Cardiac muscle cell (in vitro differentiated cells and primary cell): ENCODE measurements at regions not wholly inside any gene's neighbourhood (a gene's known extent, or its start where the extent isn't known, plus 50 kb on each side); places are given as distances from the start of the nearest gene placed in this dataset.

Source experiments
- DNase-seq, 2 donors: peaks; one replicate each; pipeline versions ENCODE4 v3.0.0 to v3.0.0-alpha.2; 2010 to 2017; ENCODE audit warnings: low read depth in 1 of 2, low spot score in 1 of 2
- H3K27ac ChIP-seq: fragments of 200-600 bp; sonication (generic); 2 replicates; pipeline ENCODE4 v1.5.1; 2016
- H3K27me3 ChIP-seq: fragments of 200-600 bp; sonication (generic); 2 replicates; pipeline ENCODE4 v1.6.0; 2016; ENCODE audit warnings: control low read depth
- H3K36me3 ChIP-seq: fragments of 200-600 bp; sonication (generic); 2 replicates; pipeline ENCODE4 v1.5.1; 2016; ENCODE audit warnings: control low read depth
- H3K4me1 ChIP-seq: fragments of 200-600 bp; sonication (generic); 2 replicates; pipeline ENCODE4 v1.8.1; 2017; ENCODE audit warnings: low read depth, mild to moderate bottlenecking, mixed run types
- H3K4me3 ChIP-seq: fragments of 200-600 bp; sonication (generic); 2 replicates; pipeline ENCODE4 v1.5.1; 2016; ENCODE audit warnings: mild to moderate bottlenecking
- H3K9me3 ChIP-seq: fragments of 200-600 bp; sonication (generic); 2 replicates; pipeline ENCODE4 v1.5.1; 2017; ENCODE audit warnings: low read depth, mild to moderate bottlenecking, control low read depth
- TF ChIP-seq, protein P1 (sequence below): IDR thresholded peaks from 2 replicates; pipeline ENCODE4 v1.5.1; 2012; ENCODE audit warnings: low read depth, mild to moderate bottlenecking, low read length

- Histone ChIP-seq H3K27me3 (no peaks in the 10 kb centered on the region), H3K4me1 (no peaks in the 10 kb centered on the region), H3K4me3 (no peak overlapping the region), H3K9me3 (no peaks in the 10 kb centered on the region), H3K36me3 (no peaks in the 10 kb centered on the region), H3K27ac (no peak overlapping the region)
- no peak for DNase-seq
- TF ChIP-seq, protein P1, sequence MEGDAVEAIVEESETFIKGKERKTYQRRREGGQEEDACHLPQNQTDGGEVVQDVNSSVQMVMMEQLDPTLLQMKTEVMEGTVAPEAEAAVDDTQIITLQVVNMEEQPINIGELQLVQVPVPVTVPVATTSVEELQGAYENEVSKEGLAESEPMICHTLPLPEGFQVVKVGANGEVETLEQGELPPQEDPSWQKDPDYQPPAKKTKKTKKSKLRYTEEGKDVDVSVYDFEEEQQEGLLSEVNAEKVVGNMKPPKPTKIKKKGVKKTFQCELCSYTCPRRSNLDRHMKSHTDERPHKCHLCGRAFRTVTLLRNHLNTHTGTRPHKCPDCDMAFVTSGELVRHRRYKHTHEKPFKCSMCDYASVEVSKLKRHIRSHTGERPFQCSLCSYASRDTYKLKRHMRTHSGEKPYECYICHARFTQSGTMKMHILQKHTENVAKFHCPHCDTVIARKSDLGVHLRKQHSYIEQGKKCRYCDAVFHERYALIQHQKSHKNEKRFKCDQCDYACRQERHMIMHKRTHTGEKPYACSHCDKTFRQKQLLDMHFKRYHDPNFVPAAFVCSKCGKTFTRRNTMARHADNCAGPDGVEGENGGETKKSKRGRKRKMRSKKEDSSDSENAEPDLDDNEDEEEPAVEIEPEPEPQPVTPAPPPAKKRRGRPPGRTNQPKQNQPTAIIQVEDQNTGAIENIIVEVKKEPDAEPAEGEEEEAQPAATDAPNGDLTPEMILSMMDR = no peak
Measured at GRCh38 chr18:77872166-77872565, 622.5 kb downstream of the GALR1 start.

- no peaks in the 10 kb centered on the region for H3K9me3 ChIP-seq
- no peak overlapping the region for H3K27ac ChIP-seq
- H3K4me3 ChIP-seq = no peak overlapping the region
- no peaks in the 10 kb centered on the region for H3K27me3 ChIP-seq
- H3K36me3 ChIP-seq = no peaks in the 10 kb centered on the region
- no peak for DNase-seq
- TF ChIP-seq, protein P1 = no peak
- no peaks in the 10 kb centered on the region for H3K4me1 ChIP-seq
Measured at GRCh38 chr18:77876319-77876865, 626.7 kb downstream of the GALR1 start.

DNA sequence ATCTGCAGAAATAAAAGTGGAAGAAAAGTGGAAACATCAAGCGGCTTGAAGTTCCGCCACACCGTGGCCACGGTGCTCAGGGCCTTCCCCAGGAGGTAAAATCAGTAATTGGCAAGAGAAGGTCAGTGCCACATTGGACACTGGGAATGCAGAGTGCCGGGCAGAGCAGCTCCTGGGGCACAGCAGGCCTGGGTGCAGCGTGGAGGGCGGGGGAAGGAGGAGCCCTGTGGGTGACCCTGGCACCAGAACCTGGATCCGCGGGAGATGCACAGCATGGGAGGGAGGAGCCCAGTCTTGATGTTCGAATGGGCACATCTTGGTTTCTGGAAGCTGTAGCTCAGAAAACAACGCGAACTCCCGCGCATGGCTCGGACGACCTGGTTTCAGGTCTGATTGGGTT lies 630.2 kb downstream of the GALR1 start:
- no peak overlapping the region for H3K27ac ChIP-seq
- H3K36me3 ChIP-seq = no peaks in the 10 kb centered on the region
- DNase-seq = no peak
- H3K9me3 ChIP-seq = no peaks in the 10 kb centered on the region
- no peaks in the 10 kb centered on the region for H3K4me1 ChIP-seq
- no peak overlapping the region for H3K4me3 ChIP-seq
- H3K27me3 ChIP-seq = no peaks in the 10 kb centered on the region
- TF ChIP-seq, protein P1 = no peak

DNA sequence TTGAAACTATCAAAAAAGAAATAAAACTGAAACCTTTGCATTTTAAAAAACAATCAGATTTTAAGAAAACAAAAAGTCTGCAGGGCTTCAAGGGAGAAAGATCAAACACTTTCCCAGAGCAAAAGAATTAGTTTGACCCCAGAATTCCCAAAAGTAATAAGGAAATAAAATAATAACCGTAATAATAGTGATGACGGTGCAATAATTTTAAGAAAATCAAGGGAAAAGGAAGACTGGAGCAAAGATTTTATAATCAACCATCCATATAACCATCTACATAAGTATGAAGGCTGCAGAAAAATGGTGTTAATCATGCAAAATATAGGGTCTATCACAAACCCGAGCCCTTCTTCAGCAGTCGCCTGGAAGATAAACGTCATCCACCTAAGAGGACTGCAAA lies 634.8 kb downstream of the GALR1 start:
- H3K36me3 ChIP-seq = no peaks in the 10 kb centered on the region
- no peaks in the 10 kb centered on the region for H3K4me1 ChIP-seq
- no peak overlapping the region for H3K27ac ChIP-seq
- no peak for DNase-seq
- H3K9me3 ChIP-seq = no peaks in the 10 kb centered on the region
- no peak overlapping the region for H3K4me3 ChIP-seq
- TF ChIP-seq, protein P1 = no peak
- H3K27me3 ChIP-seq = no peaks in the 10 kb centered on the region

DNA sequence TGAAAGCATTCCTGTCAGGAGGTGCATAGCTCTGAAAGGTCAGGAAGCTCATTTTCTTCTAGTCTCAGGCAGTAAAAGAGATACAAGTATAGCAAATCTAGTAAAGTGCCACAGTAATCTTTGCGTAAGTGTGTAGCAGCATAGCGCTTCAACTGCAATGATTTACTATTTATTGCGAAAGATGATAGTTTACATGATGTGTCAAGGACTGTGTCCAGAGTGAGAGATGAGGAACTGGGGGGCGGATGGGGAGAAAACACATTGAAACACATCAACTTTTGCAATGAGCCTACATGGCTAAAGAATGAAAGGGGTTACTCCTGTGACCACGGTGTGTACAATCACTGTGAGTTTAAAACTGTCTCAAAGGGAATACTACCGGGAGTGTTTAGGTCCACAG lies 644.4 kb downstream of the GALR1 start:
- Histone ChIP-seq H3K27me3 (no peaks in the 10 kb centered on the region), H3K4me1 (no peaks in the 10 kb centered on the region), H3K4me3 (no peak overlapping the region), H3K36me3 (no peaks in the 10 kb centered on the region), H3K27ac (no peak overlapping the region), H3K9me3 (no peaks in the 10 kb centered on the region)
- TF ChIP-seq, protein P1 = no peak
- DNase-seq = no peak

DNA sequence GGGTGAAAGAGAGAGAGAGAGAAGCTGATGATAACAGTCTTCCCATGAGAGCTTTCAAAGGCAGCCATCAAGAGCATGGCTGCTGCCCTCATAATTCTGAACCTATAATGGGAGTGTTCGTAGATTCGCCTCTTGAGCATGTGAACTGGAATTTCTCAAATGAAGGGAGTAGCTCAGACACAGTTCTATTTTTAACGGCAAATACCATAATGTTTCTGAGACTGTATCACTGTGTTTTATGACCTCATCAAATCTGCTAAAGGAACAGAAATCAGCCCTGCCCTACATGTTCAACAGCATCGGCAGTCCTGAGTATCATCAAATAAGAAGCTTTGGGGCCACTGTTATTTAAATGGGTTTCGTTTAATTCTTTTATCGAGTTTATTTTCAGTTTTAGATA lies 645.6 kb downstream of the GALR1 start:
- no peak overlapping the region for H3K27ac ChIP-seq
- H3K4me1 ChIP-seq = no peaks in the 10 kb centered on the region
- H3K4me3 ChIP-seq = no peak overlapping the region
- H3K9me3 ChIP-seq = no peaks in the 10 kb centered on the region
- H3K27me3 ChIP-seq = no peaks in the 10 kb centered on the region
- H3K36me3 ChIP-seq = no peaks in the 10 kb centered on the region
- TF ChIP-seq, protein P1 = no peak
- DNase-seq = no peak
